HG03039 (cell line): ENCODE measurements at regions not wholly inside any gene's neighbourhood (a gene's known extent, or its start where the extent isn't known, plus 50 kb on each side); places are given as distances from the start of the nearest gene placed in this dataset.
A peak's percentile ranks its signal among the peaks of the same experiment; 100 is the strongest.

Experiments
- ATAC-seq: cut with Tn5 transposase; IDR thresholded peaks from one replicate; pipeline ENCODE4 v1.9.1; 2021; ENCODE audit warnings: mild to moderate bottlenecking, moderate library complexity; ENCODE audit not compliant: unreplicated experiment

GRCh38 chr20:16175322-16175961, 397.8 kb downstream of the KIF16B start:
- ATAC-seq: peak; percentile 74

- no peak for ATAC-seq
Observed at GRCh38 chr20:16174311-16174710, 398.9 kb downstream of the KIF16B start.

- no peak for ATAC-seq
Observed at GRCh38 chr20:16173044-16173443, 400.2 kb downstream of the KIF16B start.

GRCh38 chr20:16171180-16171579, 402.1 kb downstream of the KIF16B start:
- ATAC-seq: no peak

GRCh38 chr20:16170406-16170971, 402.8 kb downstream of the KIF16B start:
- no peak for ATAC-seq

GRCh38 chr20:16167423-16168130, 405.7 kb downstream of the KIF16B start:
- no peak for ATAC-seq

GRCh38 chr20:16166737-16167136, 406.5 kb downstream of the KIF16B start:
- no peak for ATAC-seq

GRCh38 chr20:16158976-16159286, 414.3 kb downstream of the KIF16B start:
- peak; percentile 41 for ATAC-seq

- ATAC-seq: peak; percentile 76
Observed at GRCh38 chr20:16158090-16158975, 414.9 kb downstream of the KIF16B start.

GRCh38 chr20:16147916-16148315, 425.3 kb downstream of the KIF16B start:
- ATAC-seq: no peak

- no peak for ATAC-seq
Observed at GRCh38 chr20:16147216-16147615, 426.0 kb downstream of the KIF16B start.

- ATAC-seq: no peak
Observed at GRCh38 chr20:16145919-16146318, 427.3 kb downstream of the KIF16B start.

- ATAC-seq: no peak
Observed at GRCh38 chr20:16143596-16143995, 429.7 kb downstream of the KIF16B start.

GRCh38 chr20:16135630-16136029, 437.6 kb downstream of the KIF16B start:
- no peak for ATAC-seq

GRCh38 chr20:16132036-16132798, 441.0 kb downstream of the KIF16B start:
- ATAC-seq: no peak

GRCh38 chr20:16129411-16129810, 443.8 kb downstream of the KIF16B start:
- no peak for ATAC-seq

- no peak for ATAC-seq
Observed at GRCh38 chr20:16128538-16129106, 444.6 kb downstream of the KIF16B start.

GRCh38 chr20:16125816-16126215, 447.4 kb downstream of the KIF16B start:
- no peak for ATAC-seq

- ATAC-seq: no peak
Observed at GRCh38 chr20:16124911-16125776, 448.1 kb downstream of the KIF16B start.
